IPS DF 6.9 (cell line): ENCODE measurements at regions not wholly inside any gene's neighbourhood (a gene's known extent, or its start where the extent isn't known, plus 50 kb on each side); places are given as distances from the start of the nearest gene placed in this dataset.

ENCODE experiments used
- DNase-seq: peaks from one replicate; pipeline ENCODE4 v3.0.0-alpha.2; 2013; ENCODE audit warnings: low read depth, low spot score
- H3K27ac ChIP-seq: one replicate; pipeline ENCODE4 v1.5.1; 2013; ENCODE audit warnings: low read length, control low read depth
- H3K27me3 ChIP-seq: 2 replicates; pipeline ENCODE4 v1.6.1; 2013; ENCODE audit warnings: mild to moderate bottlenecking, low read length; ENCODE audit not compliant: control insufficient read depth, insufficient read depth
- H3K36me3 ChIP-seq: 2 replicates; pipeline ENCODE4 v1.6.1; 2013; ENCODE audit warnings: low read length; ENCODE audit not compliant: control insufficient read depth, insufficient read depth
- H3K4me1 ChIP-seq: 2 replicates; pipeline ENCODE4 v1.6.1; 2013; ENCODE audit warnings: low read length; ENCODE audit not compliant: control insufficient read depth, insufficient read depth
- H3K4me3 ChIP-seq: 2 replicates; pipeline ENCODE4 v1.5.1; 2013; ENCODE audit warnings: mild to moderate bottlenecking, low read length
- H3K9me3 ChIP-seq: 2 replicates; pipeline ENCODE4 v1.6.1; 2013; ENCODE audit warnings: low read length, inconsistent platforms; ENCODE audit not compliant: control insufficient read depth, insufficient read depth
- WGBS: extraction: QIAGEN DNeasy Blood & Tissue Kit; methylation state at CpG from one replicate; pipeline ENCODE4 v1.1.7; 2013; ENCODE audit warnings: mixed read lengths, missing lambda C conversion rate; ENCODE audit not compliant: insufficient read length, insufficient coverage; 5-methylcytosine and 5-hydroxymethylcytosine counted together

GRCh38 chr2:139742216-139743172 lies 962.3 kb upstream of the NXPH2 start:
- no peak overlapping the region for H3K4me3 ChIP-seq
- no peaks in the 10 kb centered on the region for H3K27me3 ChIP-seq
- H3K27ac ChIP-seq = no peak overlapping the region
- WGBS = no CpG with 5 or more reads among the region's 8 CpGs
- no peaks in the 10 kb centered on the region for H3K9me3 ChIP-seq
- DNase-seq = no peak
- no peaks in the 10 kb centered on the region for H3K36me3 ChIP-seq
- no peaks in the 10 kb centered on the region for H3K4me1 ChIP-seq

DNA sequence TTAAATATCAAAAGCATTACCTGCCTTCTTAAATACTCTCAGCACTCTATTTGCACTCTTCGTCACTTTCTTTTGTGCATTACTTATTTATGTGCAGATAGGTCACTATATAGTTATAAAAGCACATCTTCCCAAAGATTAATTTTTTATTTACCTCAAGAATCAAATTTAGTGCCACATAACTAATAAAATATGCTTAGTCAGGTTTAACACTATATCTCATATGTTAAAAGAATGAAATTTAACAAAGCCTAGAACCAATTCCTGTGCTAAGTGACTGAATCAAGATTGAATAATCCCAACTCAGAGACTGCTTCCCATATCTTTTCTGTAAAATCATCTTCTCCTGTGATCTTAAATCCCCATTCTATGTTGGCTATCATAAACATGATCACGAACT lies 957.5 kb upstream of the NXPH2 start:
- DNase-seq = no peak
- H3K4me3 ChIP-seq = no peak overlapping the region
- H3K4me1 ChIP-seq = no peaks in the 10 kb centered on the region
- H3K36me3 ChIP-seq = no peaks in the 10 kb centered on the region
- H3K27ac ChIP-seq = no peak overlapping the region
- no peaks in the 10 kb centered on the region for H3K27me3 ChIP-seq
- H3K9me3 ChIP-seq = no peaks in the 10 kb centered on the region
- WGBS = no CpG with 5 or more reads among the region's 2 CpGs

- no peaks in the 10 kb centered on the region for H3K4me1 ChIP-seq
- H3K4me3 ChIP-seq = no peak overlapping the region
- H3K27me3 ChIP-seq = no peaks in the 10 kb centered on the region
- H3K9me3 ChIP-seq = no peaks in the 10 kb centered on the region
- no peak for DNase-seq
- WGBS = 100% methylated on average over 1 of the region's 4 CpGs
- H3K36me3 ChIP-seq = no peaks in the 10 kb centered on the region
- no peak overlapping the region for H3K27ac ChIP-seq
Observed at GRCh38 chr2:139730197-139730596, 950.0 kb upstream of the NXPH2 start.

- no peaks in the 10 kb centered on the region for H3K36me3 ChIP-seq
- no CpG with 5 or more reads among the region's 3 CpGs for WGBS
- peak; percentile 33 for DNase-seq
- H3K4me1 ChIP-seq = peaks cover 1% of the 10 kb centered on the region; the same call in 1 of the 2 replicates
- no peak overlapping the region for H3K4me3 ChIP-seq
- H3K27me3 ChIP-seq = no peaks in the 10 kb centered on the region
- no peaks in the 10 kb centered on the region for H3K9me3 ChIP-seq
- no peak overlapping the region for H3K27ac ChIP-seq
Observed at GRCh38 chr2:139721411-139721995, 941.3 kb upstream of the NXPH2 start.

GRCh38 chr2:139720056-139720455 lies 939.9 kb upstream of the NXPH2 start:
- Histone ChIP-seq H3K9me3 (no peaks in the 10 kb centered on the region), H3K36me3 (no peaks in the 10 kb centered on the region), H3K4me1 (peaks cover 1% of the 10 kb centered on the region; the same call in 1 of the 2 replicates), H3K27me3 (no peaks in the 10 kb centered on the region), H3K4me3 (no peak overlapping the region), H3K27ac (no peak overlapping the region)
- WGBS = no CpG with 5 or more reads among the region's 3 CpGs
- no peak for DNase-seq

GRCh38 chr2:139704606-139705005 lies 924.4 kb upstream of the NXPH2 start:
- no peak for DNase-seq
- no peak overlapping the region for H3K27ac ChIP-seq
- H3K9me3 ChIP-seq = no peaks in the 10 kb centered on the region
- H3K4me1 ChIP-seq = no peaks in the 10 kb centered on the region
- no peak overlapping the region for H3K4me3 ChIP-seq
- no peaks in the 10 kb centered on the region for H3K36me3 ChIP-seq
- H3K27me3 ChIP-seq = no peaks in the 10 kb centered on the region

- no peaks in the 10 kb centered on the region for H3K36me3 ChIP-seq
- WGBS = no CpG with 5 or more reads among the region's 1 CpG
- H3K4me1 ChIP-seq = peaks cover 3% of the 10 kb centered on the region; the same call in 1 of the 2 replicates
- H3K9me3 ChIP-seq = no peaks in the 10 kb centered on the region
- DNase-seq = peak; percentile 29
- no peaks in the 10 kb centered on the region for H3K27me3 ChIP-seq
- no peak overlapping the region for H3K27ac ChIP-seq
- no peak overlapping the region for H3K4me3 ChIP-seq
Observed at GRCh38 chr2:139694327-139694726, 914.1 kb upstream of the NXPH2 start.

DNA sequence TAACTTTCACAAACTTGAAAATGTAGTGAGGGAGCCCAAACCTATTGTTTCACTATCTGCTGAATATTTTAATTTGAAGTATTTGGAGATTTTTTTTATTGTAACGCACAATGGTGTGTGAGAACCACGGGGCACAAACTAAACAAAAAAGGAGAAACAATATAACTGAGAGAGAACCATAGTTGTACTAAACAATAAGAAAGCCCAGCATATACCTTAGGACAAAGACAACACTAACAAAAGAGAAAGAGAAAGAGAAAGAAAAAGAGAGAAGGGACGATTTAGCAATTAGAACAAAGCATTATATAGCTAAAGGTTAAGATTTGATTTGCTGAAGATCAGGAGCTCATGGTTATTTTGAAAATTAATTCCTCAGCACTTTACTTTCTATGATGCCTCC lies 906.0 kb upstream of the NXPH2 start:
- Histone ChIP-seq H3K27me3 (no peaks in the 10 kb centered on the region), H3K27ac (no peak overlapping the region), H3K4me1 (peaks cover 6% of the 10 kb centered on the region; the same call in 1 of the 2 replicates), H3K9me3 (no peaks in the 10 kb centered on the region), H3K4me3 (no peak overlapping the region), H3K36me3 (no peaks in the 10 kb centered on the region)
- no CpG with 5 or more reads among the region's 3 CpGs for WGBS
- DNase-seq = no peak

GRCh38 chr2:139685090-139685983 lies 905.1 kb upstream of the NXPH2 start:
- no peaks in the 10 kb centered on the region for H3K9me3 ChIP-seq
- DNase-seq = no peak
- no CpG with 5 or more reads among the region's 5 CpGs for WGBS
- H3K4me3 ChIP-seq = no peak overlapping the region
- peaks cover 5% of the 10 kb centered on the region; the same call in 1 of the 2 replicates for H3K4me1 ChIP-seq
- H3K27me3 ChIP-seq = no peaks in the 10 kb centered on the region
- H3K27ac ChIP-seq = no peak overlapping the region
- H3K36me3 ChIP-seq = no peaks in the 10 kb centered on the region

- H3K36me3 ChIP-seq = no peaks in the 10 kb centered on the region
- no peaks in the 10 kb centered on the region for H3K27me3 ChIP-seq
- no peak overlapping the region for H3K4me3 ChIP-seq
- no CpG with 5 or more reads among the region's 5 CpGs for WGBS
- DNase-seq = no peak
- H3K27ac ChIP-seq = no peak overlapping the region
- peaks cover 5% of the 10 kb centered on the region; the same call in 1 of the 2 replicates for H3K4me1 ChIP-seq
- H3K9me3 ChIP-seq = no peaks in the 10 kb centered on the region
Observed at GRCh38 chr2:139684286-139684860, 904.2 kb upstream of the NXPH2 start.
